Hematopoietic multipotent progenitor cell treated with erythropoietin and hydrocortisone succinate and interleukin-3 and kit ligand, for 4 days (in vitro differentiated cells): ENCODE measurements at regions not wholly inside any gene's neighbourhood (a gene's known extent, or its start where the extent isn't known, plus 50 kb on each side); places are given as distances from the start of the nearest gene placed in this dataset.
A peak's percentile ranks its signal among the peaks of the same experiment; 100 is the strongest.

Source experiments
- DNase-seq: peaks from one replicate; pipeline ENCODE4 v3.0.0-alpha.2; 2015

DNA sequence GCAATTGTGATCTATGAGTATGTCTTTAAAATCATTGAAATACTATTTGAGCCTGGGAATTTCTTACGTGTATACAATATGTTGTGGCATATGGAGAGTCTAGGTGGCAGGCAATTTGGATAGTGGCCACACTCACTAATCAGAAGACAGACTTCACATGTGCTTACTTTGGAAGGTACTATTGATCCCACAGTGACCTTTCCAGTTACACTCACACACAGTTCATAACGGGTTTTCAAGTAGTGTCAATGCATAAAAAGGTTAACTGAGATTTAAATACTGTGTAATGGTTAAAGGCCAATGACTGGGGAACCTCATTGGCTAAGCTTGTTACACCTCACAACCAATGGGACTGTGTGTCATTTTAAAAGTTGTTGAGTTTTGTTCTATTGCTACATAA, 783.2 kb downstream of the RPA4 start:
- DNase-seq = no peak

DNA sequence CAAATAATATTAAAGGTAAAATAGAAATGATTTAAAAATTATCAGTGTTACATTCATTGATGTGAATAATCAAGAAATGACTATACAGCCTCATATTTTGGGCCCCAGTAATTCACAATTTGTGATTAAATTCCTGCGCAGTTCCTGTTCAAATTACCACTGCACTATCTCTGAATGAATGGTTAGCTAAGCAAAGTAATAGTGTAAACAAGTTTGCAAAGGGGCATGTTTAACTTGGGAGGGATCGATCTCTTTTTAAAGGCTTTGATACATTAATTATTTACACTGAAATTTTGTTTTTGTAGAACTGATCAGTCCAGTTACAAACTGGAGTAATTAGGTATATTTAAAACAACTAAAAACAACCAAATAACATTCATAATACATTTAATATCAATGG, 784.4 kb downstream of the RPA4 start:
- DNase-seq = no peak

DNA sequence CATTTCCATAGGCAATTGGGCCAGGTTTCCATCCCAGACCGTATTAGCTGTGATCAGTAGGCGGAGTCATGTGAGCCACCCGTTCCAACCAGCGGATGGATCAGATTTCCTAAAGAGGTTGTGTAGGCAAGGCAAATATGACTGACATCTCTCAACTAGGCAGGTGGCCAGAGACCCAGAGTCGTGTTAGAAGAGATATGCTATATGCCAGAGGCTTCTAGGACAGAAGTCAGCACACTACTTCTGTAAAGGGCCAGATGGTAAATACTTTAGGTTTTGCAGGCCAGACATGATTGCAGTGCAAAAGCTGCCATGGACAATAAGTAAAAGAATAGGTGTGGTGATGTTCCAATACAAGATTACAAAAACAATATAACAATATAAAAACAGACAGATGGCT, 788.4 kb downstream of the RPA4 start:
- no peak for DNase-seq

DNA sequence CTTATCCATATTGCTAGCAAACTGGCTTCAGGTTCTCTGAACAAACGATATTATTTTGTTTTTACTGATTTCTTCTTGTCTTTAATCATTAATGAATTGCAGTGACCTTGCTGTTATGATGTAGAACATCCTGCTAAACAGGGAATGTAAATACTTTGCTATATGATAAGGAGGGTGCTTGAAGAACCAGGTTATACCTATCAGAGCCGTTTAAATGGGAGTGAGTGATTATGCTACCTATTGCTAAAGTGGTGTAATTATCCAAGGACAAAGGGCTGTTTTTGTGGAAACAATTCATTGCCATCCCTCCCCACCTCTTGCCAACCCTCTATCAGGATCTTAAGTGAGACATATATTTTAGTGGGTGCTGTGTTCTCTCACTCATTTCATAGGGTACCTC, 788.9 kb downstream of the RPA4 start:
- no peak for DNase-seq

GRCh38 chrX:97673135-97673534, 789.4 kb downstream of the RPA4 start:
- DNase-seq = no peak

DNA sequence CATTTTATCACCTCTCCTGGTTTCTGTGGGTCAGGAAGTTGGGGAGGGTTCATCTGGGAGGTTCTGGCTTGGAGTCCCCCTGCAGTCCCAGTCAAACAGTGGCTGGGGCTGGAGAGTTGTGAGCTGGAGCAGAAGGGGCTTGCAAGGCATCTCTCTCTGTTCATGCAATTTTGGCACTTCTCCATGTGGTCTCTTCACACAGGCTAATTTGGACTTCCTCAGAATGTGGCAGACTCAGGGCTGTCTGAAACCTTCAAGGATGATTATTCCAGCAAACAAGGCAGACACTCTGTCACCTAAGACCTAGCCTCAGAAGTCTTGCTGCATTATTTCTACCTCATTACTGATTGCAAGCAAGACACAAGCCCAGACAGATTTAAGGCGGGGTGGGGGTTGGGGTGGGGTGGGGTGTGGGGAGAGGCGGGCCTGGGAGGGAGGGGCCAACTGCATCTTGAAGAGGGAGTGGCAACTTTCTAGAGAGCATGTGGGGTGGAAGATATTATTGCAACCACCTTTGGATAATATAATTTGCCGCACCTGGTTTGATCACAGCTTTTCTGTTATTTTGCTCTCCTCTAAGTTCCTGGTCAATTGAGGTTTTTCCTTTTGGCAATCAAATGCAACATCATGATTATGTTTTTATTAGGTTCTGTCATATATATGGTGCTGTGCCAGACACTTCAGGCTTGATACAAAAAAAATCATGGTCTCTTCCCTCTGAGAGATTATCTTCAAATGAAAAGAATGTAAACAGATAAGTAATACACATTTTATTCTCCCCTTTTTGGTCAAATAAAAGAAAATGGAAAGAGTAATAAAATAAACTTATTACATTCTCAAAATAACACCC, 799.5 kb downstream of the RPA4 start:
- DNase-seq = peak; percentile 3

- DNase-seq = peak; percentile 57
Measured at GRCh38 chrX:97685753-97686152, 802.0 kb downstream of the RPA4 start.

- DNase-seq = no peak
Measured at GRCh38 chrX:97691901-97692455, 808.3 kb downstream of the RPA4 start.

- DNase-seq = peak; percentile 0
Measured at GRCh38 chrX:97692575-97692974, 808.9 kb downstream of the RPA4 start.

- no peak for DNase-seq
Measured at GRCh38 chrX:97700547-97700946, 816.8 kb downstream of the RPA4 start.

GRCh38 chrX:97704474-97704873, 820.8 kb downstream of the RPA4 start:
- no peak for DNase-seq

DNA sequence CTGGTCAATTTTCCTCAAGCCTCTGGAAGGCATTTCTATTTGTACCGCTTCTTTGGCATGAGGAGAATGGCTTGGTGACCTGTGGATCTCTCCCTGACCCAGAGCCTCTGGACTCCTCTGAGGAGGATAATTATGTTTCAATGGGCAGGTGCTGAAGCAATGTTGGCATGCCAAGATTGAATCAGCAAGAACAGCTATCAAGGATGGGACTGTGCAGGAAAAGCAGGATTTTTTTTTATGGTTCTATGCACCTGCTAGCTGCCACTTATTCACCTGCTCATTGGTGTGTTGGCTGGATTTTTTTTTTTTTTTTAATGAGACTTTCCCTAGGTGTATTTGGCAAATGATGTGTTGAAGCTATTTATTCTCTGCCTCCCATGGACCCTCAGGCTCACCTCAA, 821.2 kb downstream of the RPA4 start:
- DNase-seq = no peak

DNA sequence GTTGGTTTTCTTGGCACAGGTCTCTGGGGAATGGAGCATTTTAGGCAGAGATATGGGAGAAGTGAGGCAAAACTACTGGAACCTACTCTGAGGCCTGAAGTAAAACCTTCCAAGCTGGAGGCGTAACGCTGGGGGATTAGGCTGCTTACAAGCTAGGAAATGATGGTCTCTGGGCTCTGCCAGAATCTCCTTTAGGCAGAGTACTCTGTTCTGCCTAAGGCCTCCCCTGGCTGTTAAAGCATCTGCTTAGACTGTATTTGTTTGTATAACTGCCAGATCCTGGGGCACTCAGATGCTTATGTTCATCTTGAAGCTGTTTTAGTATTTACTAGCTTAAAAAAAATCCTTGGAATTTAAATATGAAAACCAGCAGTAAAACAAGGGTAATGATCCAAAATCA, 822.2 kb downstream of the RPA4 start:
- no peak for DNase-seq

DNA sequence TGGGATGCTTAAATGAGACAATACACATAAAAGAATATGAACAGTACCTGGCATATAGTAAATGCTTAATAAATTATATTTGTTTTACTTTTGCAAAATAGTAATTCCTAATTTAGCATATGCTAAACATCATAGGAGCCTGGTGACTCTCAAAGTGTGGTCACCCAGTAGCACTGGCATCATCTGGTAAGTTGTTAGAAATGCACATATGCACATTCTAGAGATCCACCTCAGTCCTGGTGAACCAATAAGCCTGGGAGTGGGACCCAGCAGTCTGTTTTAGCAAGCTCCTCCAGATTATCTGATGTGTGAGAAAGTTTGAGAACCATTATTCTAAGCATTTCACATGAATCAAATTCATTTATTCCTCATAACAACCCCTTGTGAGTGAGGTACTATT, 830.4 kb downstream of the RPA4 start:
- DNase-seq = no peak

DNA sequence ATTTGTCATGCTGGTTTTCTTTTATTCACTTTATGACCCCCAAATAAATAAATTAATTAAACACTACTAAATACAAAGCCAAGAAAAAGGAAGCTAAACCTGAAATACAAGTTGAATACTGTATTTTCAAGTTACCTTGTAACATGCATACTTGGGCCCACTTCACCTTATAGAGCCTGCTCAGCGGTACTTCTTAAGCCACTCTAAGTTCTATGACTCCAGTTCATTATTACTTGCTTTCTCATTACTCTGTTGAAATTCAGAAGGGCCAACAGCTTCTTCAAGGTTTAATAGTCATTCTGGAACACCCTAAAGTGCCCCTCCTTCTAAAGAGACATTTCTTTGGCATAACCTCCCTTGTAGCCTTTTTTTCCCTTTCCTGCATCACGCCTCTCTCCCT, 844.5 kb downstream of the RPA4 start:
- no peak for DNase-seq

GRCh38 chrX:97740044-97740443, 856.3 kb downstream of the RPA4 start:
- no peak for DNase-seq

DNA sequence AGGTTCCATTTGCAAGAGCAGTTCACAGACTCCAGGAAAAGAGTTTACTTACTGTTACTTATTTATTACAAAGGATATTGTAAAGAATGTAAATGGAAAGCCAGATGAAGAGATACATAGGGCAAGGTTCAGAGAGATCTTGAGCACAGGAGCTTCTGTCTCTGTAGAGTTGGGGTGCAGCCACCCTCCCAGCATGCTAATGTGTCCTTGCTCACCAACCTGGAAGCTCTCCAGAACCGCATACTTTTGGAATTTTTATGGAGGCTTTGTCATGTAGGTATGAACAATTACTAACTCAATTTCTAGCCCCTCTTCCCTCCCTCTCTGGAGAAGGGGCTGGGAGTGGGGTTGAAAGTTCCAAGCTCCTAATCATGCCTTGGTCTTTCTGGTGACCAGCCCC, 857.2 kb downstream of the RPA4 start:
- no peak for DNase-seq

- DNase-seq = peak; percentile 2
Measured at GRCh38 chrX:97743014-97743413, 859.3 kb downstream of the RPA4 start.

DNA sequence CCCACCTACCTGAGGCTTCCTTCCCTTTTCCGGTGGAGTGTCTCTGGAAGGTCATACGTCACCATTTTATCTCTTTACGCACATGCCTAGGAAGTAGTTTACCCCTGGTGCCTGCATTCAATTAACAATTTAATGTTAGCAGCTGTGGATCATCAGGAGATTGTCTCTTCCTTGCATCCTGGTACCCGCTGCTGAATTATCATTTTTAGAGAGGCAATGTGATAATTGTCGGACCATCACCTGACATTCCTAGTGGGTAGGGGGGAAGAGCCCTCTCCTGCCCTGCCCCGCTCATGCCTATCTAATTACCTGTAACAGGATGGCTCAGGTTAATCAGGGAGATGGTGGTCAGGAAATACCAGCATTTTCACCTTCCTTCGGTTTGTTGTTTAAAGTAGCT, 863.6 kb downstream of the RPA4 start:
- no peak for DNase-seq

GRCh38 chrX:97751016-97751415, 867.3 kb downstream of the RPA4 start:
- no peak for DNase-seq

DNA sequence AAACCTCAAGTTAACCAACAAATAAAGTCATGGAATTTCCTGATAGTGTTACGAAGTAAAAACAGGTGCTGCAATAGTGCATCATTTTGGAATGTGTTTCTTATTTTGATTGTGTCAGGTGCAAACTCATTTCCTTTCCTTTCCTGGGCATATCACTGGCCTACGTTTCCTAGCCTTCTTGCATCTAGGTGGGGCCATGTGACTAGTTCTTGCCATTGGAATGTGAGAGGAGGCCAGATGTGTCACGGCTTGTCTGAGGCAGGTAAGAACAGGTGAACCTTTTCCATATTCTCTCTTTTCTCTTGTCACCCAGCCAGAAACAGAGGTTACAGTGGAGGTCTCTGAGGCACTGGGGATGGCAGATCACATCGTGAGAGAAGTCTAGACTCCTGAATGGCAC, 868.0 kb downstream of the RPA4 start:
- DNase-seq = no peak

DNA sequence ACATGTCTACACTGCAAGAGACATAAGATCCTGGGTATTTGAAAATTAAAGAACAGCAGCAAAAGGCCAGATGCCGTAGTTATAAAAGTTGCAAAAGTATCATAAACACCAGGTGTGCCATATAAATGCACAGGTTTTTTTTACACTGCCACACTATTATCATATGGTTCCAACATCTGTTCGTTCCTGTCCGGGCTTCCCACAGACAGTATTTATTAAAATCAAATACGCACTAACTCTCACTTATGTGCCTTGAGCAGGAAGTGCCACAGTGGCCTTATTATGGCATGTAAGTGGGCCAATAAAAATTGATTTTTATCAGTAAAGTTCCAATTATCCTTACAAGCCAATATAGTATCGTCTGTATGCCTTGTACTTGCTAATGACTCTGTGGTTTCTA, 873.2 kb downstream of the RPA4 start:
- DNase-seq = no peak

- no peak for DNase-seq
Measured at GRCh38 chrX:97763391-97763790, 879.7 kb downstream of the RPA4 start.

GRCh38 chrX:97763981-97764380, 880.3 kb downstream of the RPA4 start:
- DNase-seq = no peak

DNA sequence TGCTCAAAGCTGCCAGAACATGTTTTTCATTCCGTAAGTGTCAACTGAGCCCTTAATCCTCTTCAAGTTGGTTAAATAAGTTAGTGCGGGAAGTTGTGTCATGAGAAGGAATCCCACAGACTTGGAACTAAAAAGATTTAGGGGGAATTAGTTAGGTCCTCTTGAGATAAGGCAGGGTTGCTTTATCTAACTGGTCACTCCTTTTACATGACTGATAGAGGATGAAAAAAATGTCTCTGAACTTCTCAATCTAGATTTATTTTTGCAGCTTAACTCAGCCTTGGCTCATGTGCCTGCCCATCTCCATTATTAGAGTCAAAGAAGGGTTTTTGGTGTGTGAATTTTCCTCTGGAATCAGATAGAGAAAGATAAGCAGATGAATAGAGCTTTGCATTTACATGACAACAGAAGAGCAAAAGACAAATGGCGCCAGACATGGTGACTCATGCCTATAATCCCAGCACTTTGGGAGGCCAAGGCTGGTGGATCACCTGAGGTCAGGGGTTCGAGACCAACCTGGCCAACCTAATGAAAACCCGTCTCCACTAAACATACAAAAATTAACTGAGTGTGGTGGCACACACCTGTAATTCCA, 882.9 kb downstream of the RPA4 start:
- no peak for DNase-seq
